GM12891 (cell line): ENCODE measurements at regions not wholly inside any gene's neighbourhood (a gene's known extent, or its start where the extent isn't known, plus 50 kb on each side); places are given as distances from the start of the nearest gene placed in this dataset.
"Not testable (repeated sequence)": the region's sequence is repeated elsewhere in the genome, so short reads cannot be mapped to it uniquely, and the experiment has no call there.

Experiments
- PAX5 ChIP-seq: IDR thresholded peaks from 2 replicates; pipeline ENCODE4 v1.6.1; 2011; ENCODE audit warnings: low read length, moderate library complexity, mild to moderate bottlenecking; ENCODE audit not compliant: insufficient read depth, severe bottlenecking
- POLR2A ChIP-seq: IDR thresholded peaks from 2 replicates; pipeline ENCODE4 v1.6.1; 2011; ENCODE audit warnings: low read depth, low read length, control low read depth
- POLR2AphosphoS5 ChIP-seq: IDR thresholded peaks from 2 replicates; pipeline ENCODE4 v1.6.1; 2011; ENCODE audit warnings: low read depth, low read length, control low read depth
- POU2F2 ChIP-seq: IDR thresholded peaks from 2 replicates; pipeline ENCODE4 v1.6.1; 2011; ENCODE audit warnings: low read depth, mild to moderate bottlenecking, control low read depth, low read length, moderate library complexity
- SPI1 ChIP-seq: IDR thresholded peaks from 2 replicates; pipeline ENCODE4 v1.6.1; 2011; ENCODE audit warnings: low read depth, low read length, control low read depth
- TAF1 ChIP-seq: IDR thresholded peaks from 2 replicates; pipeline ENCODE4 v1.6.1; 2011; ENCODE audit warnings: low read depth, low read length, control low read depth

DNA sequence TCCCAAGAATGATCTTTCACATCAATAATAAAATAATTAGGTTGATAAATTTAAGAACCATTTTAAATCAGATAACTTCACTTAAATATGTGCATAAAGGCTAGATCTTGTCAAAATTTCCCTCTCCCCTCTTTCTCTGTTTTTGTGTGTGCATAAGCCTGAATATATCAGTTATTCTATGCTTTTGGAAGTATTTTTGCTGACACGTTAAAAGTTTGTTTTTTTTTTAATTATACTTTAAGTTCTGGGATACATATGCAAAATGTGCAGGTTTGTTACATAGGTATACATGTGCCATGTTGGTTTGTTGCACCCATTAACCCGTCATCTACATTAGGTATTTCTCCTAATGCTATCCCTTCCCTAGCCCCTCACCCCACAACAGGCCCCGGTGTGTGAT lies 391.2 kb downstream of the UTRN start:
- not testable (repeated sequence) for TF ChIP-seq POLR2A, POLR2AphosphoS5, POU2F2, SPI1, TAF1, PAX5
